Left kidney (tissue), 1 donor: ENCODE measurements at regions not wholly inside any gene's neighbourhood (a gene's known extent, or its start where the extent isn't known, plus 50 kb on each side); places are given as distances from the start of the nearest gene placed in this dataset.

Experiments used
- DNase-seq: peaks from one replicate; pipeline ENCODE4 v3.0.0-alpha.2; 2013

GRCh38 chr2:19784456-19784855 lies 117.3 kb downstream of the TTC32 start:
- no peak for DNase-seq

- no peak for DNase-seq
Measured at GRCh38 chr2:19783935-19784334, 117.8 kb downstream of the TTC32 start.

GRCh38 chr2:19776941-19777514 lies 124.8 kb downstream of the TTC32 start:
- no peak for DNase-seq

GRCh38 chr2:19775838-19776237 lies 125.9 kb downstream of the TTC32 start:
- DNase-seq, result no peak

GRCh38 chr2:19775315-19775714 lies 126.5 kb downstream of the TTC32 start:
- DNase-seq, result no peak

- DNase-seq, result no peak
Measured at GRCh38 chr2:19774805-19775176, 127.0 kb downstream of the TTC32 start.

GRCh38 chr2:19772981-19773380 lies 128.8 kb downstream of the TTC32 start:
- DNase-seq, result no peak

- no peak for DNase-seq
Measured at GRCh38 chr2:19769513-19769912, 132.3 kb downstream of the TTC32 start.

GRCh38 chr2:19767899-19768298 lies 133.9 kb downstream of the TTC32 start:
- no peak for DNase-seq

- no peak for DNase-seq
Measured at GRCh38 chr2:19764998-19765397, 136.8 kb downstream of the TTC32 start.

GRCh38 chr2:19763731-19764130 lies 138.1 kb downstream of the TTC32 start:
- DNase-seq, result no peak

GRCh38 chr2:19762959-19763605 lies 138.7 kb downstream of the TTC32 start:
- no peak for DNase-seq

- DNase-seq, result no peak
Measured at GRCh38 chr2:19762142-19762541, 139.6 kb downstream of the TTC32 start.

- DNase-seq, result no peak
Measured at GRCh38 chr2:19759880-19760279, 141.9 kb downstream of the TTC32 start.

GRCh38 chr2:19758658-19759057 lies 143.1 kb downstream of the TTC32 start:
- DNase-seq, result no peak

GRCh38 chr2:19757586-19757985 lies 144.2 kb downstream of the TTC32 start:
- no peak for DNase-seq

GRCh38 chr2:19754907-19755306 lies 146.9 kb downstream of the TTC32 start:
- no peak for DNase-seq

GRCh38 chr2:19753818-19754217 lies 148.0 kb downstream of the TTC32 start:
- DNase-seq, result no peak

- DNase-seq, result no peak
Measured at GRCh38 chr2:19753314-19753713, 148.5 kb downstream of the TTC32 start.

GRCh38 chr2:19752500-19752899 lies 149.3 kb downstream of the TTC32 start:
- no peak for DNase-seq

GRCh38 chr2:19751631-19752030 lies 150.2 kb downstream of the TTC32 start:
- no peak for DNase-seq

GRCh38 chr2:19750136-19750535 lies 151.6 kb downstream of the TTC32 start:
- no peak for DNase-seq

GRCh38 chr2:19749507-19749836 lies 152.3 kb downstream of the TTC32 start:
- no peak for DNase-seq

GRCh38 chr2:19748711-19749506 lies 152.9 kb downstream of the TTC32 start:
- DNase-seq, result no peak
